NCI-H748 treated with DMSO at 0.1 percent for 48 hours (cell line): ENCODE measurements at regions not wholly inside any gene's neighbourhood (a gene's known extent, or its start where the extent isn't known, plus 50 kb on each side); places are given as distances from the start of the nearest gene placed in this dataset.
"Not testable (repeated sequence)": the region's sequence is repeated elsewhere in the genome, so short reads cannot be mapped to it uniquely, and the experiment has no call there.

Experiments used
- DNase-seq: peaks from one replicate; lab custom pipeline; 2025; lab: John Stamatoyannopoulos, UW

GRCh38 chr4:28287831-28288233, 1427.2 kb downstream of the STIM2 start:
- no peak for DNase-seq

DNA sequence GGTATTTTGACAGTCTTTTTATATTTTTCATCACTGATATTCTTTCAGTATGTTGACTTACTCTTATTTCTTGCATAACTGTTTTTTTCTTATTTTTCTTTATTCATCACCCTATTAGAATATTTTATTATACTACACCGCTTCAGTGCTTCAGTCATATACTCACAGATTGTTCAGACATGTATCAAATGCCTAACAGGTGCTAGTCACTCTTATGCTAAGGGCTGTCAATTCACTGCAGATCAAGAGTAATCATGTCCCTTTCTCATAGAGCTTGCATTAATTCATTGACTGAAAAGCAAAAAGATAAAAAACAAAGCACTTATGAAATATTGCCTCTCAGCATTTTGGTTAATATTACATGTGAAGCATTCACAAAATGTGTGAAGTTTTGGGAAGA, 1435.6 kb downstream of the STIM2 start:
- no peak for DNase-seq

- no peak for DNase-seq
These were observed 1450.3 kb downstream of the STIM2 start for GRCh38 chr4:28310926-28311325.

DNA sequence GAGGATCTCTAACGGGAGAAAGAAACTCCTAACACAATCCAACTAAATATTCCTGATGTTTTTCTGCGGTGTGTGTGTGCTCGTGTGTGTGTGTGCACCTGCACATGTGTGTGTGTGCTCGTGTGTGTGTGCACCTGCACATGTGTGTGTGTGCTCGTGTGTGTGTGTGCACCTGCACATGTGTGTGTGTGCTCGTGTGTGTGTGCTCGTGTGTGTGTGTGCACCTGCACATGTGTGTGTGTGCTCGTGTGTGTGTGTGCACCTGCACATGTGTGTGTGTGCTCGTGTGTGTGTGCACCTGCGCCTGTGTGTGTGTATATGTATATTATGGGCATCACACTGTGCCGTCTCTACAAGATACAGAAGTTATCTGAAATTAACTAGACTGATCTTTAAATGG, 1451.9 kb downstream of the STIM2 start:
- not testable (repeated sequence) for DNase-seq

DNA sequence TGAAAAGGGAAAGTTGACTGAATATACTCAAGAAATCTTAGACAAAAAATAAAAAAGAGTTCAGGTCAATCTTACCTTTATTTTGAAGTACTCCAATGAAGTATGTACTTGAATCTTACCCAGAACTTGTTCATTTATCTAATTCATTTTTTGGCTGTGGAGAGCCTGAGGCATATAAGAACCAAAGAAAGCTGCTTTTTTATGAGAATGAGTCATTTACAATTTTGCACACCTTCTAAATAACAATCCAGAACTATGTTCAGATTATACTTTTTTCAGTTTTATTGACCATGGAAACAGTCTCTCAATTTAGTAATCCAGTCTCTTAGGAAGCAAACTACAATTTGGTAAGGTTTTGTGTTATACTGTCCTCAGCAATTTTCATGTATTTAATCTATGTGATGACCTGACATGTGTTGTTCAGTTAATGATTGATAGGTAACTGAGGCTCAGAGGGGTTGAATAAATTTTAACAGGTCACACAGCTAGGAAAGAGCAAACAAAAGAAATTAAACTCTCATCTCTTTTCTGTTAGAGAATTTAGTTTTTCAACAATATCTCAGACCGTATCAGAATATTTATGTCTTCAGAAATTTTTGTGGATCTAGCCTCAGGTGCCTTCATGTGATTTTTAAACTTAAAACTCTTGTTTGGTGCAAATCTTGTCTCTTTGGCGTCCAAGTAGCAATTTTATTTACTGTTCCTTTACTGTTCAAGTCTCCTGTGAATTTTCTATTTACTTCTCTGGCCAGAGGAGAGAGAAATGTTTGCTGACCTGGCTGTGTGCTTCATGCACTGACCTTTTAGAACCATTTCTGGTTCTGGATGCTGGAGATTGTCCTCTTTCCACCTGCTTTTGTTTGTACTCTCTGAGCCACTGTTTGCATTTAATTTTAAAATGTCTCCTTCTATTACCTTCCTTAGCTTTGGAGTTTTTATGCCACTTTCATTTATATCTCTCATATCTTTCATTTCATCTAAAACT, 1453.4 kb downstream of the STIM2 start:
- no peak for DNase-seq

GRCh38 chr4:28317221-28317620, 1456.6 kb downstream of the STIM2 start:
- DNase-seq, result no peak

GRCh38 chr4:28334249-28334648, 1473.6 kb downstream of the STIM2 start:
- no peak for DNase-seq

GRCh38 chr4:28341784-28342183, 1481.1 kb downstream of the STIM2 start:
- DNase-seq, result no peak

GRCh38 chr4:28350485-28350884, 1489.8 kb downstream of the STIM2 start:
- DNase-seq, result no peak

DNA sequence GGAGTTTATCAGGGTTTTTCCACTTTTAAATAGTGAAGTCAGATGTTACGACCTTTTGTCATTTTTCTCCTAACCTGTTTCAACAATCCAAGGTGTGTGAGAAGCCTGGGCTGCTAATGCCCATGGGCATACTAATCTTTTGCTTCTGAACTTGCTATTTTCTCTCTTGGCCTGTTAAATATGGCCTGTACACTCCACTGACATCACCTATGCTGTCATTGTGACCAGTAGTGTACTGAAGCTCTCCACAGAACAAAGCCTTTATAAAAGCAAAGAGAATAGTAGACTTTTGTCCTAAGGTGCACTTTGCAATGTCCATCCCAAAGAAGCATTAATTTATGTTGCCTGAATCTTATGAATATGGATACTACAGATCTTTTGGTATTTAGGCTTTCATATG, 1490.5 kb downstream of the STIM2 start:
- DNase-seq, result no peak

GRCh38 chr4:28351826-28352225, 1491.2 kb downstream of the STIM2 start:
- DNase-seq, result no peak

DNA sequence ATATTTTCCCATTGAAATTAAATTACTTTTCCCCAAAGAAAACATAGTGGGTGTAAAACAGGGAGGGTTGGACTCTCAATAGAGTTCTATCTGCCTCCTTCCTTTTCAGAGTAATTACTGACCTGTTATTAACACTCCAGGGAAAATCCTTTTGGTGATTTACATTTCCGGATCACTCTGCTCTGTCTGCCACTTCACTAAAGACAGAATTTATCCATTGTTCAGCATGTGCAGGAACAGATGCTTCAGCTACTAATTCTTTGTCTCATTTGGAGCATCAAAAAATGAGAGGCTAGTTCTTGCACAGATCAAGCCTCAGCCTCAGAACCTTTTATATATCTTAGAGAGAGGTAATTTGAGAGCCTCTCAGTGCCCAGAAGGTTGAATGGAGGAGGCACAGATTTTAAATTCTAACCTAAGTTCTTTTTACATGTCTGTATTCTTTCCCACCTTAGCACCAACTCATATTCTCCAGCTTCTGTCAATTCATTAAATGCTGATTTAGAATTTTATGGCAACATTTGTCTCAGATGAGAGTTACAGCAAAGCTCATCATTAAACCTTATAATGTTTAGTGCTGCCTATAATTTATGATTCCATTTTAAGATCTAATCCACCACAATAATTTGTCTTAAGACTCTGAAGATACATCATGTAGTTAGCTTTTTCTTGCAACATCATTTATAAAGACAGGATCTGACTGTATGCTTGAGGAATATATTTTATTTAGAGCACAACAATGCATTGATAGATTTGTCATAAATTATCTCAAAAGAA, 1494.4 kb downstream of the STIM2 start:
- peak; percentile 8 for DNase-seq

DNA sequence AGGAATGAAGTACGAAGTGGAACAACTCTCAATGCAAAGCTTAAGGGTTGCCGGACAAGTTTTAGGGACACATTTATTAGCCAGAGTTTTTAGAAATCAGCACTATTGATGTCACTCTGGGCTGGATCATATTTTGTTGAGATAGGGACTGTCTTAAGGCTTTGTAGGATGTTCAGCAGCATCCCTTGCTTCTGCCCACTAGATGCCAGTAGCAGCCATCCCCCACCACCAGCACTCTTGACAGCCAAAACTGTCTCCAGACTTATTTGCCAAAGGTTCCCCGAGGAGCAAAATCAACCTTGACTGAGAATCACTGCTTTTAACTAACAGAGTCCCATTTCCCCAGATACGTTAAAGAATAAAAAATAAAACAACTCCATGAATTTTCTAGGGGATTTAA, 1497.3 kb downstream of the STIM2 start:
- DNase-seq, result no peak

- DNase-seq, result no peak
These were observed 1498.0 kb downstream of the STIM2 start for GRCh38 chr4:28358606-28359005.

DNA sequence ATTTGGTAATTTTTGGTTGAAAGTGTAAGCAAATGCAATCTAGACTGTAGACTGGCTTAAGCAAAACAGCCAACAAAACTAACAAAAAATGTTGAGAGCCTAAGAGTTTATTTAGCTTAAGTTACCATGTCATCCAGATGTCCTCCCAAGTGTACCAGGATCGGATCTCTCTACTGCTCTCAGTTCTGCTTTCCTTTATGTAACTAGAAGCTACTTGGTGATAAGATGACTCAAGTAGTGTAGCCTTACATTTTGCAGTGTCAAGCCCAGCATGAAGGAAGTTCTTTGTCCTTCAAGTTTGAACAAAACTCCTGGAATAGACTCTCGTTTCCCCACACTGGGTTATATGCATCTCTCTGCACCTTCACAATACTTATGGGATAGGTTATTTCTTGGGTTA, 1500.0 kb downstream of the STIM2 start:
- DNase-seq, result no peak

DNA sequence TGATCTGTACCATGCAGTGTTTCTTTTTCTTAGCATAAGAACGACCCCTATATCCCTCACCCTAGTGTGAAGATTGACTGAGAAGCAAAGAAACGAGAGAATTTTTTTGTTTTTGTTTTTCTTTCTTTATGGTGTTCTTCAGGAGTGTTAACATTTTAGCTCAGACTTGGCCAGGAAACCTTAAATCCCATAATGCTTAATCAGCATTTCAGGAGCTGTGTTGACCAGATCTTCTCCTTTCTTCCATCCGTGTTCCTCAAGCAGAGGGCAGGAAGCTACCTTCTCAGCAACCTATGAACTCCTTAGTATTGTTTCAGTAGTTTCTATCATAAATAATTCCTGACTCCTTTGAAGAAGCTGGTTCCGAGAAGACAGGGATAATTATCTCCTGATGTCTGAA, 1501.5 kb downstream of the STIM2 start:
- DNase-seq, result no peak

- DNase-seq, result no peak
These were observed 1508.9 kb downstream of the STIM2 start for GRCh38 chr4:28369499-28369898.

- DNase-seq, result peak; percentile 24
These were observed 1512.5 kb downstream of the STIM2 start for GRCh38 chr4:28373191-28373590.

- no peak for DNase-seq
These were observed 1513.0 kb downstream of the STIM2 start for GRCh38 chr4:28373601-28374000.

DNA sequence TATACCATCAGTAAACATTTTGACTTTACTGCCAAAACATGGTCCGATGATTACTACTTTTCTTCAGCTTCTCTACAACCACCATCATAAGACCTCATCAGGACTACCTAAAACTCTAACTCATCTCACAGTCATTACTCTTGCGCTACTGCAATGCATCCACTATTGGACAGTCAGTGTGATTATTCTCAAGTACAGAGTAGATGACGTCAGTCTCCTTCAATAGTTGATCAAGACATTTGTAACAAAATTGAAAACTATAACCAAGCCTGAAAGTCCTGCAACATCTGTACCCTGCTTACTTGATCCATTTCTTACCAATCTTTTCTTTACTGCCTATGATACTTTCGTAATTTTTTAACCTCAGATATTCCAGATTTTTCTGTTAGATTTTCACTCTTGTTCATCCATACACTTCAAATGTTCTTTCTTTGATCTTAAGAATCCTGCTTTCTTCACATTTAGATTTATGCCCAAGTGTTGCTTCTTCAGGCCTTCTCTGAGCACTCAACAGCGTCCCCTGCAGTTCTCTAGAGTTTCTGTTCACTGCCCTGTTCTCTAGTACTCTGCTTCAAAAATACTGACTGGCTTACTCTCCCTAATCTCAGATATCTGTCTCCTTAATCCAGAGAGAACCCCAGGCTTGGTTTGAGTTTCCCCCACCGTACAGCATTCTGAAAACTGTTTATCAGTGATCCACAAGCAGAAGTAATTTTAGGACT, 1517.6 kb downstream of the STIM2 start:
- no peak for DNase-seq

DNA sequence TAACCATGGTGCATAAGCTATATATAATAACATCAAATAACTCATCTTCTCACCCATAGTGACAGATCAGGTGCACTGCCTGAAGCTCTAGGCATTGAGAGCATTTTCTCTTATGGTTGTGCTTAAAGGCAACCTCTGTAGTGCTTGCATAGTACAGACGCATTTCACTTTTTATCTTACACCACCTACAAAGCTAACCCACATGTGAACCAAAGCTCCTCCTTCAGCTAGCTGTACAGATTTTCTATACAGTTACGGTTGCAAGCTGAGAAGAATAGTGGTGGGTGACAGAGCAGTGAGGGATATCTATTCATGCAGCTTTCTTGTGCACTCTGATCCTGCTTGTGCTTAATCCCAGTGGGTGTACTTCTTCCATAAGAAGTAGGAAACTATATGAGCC, 1525.2 kb downstream of the STIM2 start:
- DNase-seq, result no peak

- DNase-seq, result no peak
These were observed 1526.1 kb downstream of the STIM2 start for GRCh38 chr4:28386776-28387175.
